H9 (cell line): ENCODE measurements at regions not wholly inside any gene's neighbourhood (a gene's known extent, or its start where the extent isn't known, plus 50 kb on each side); places are given as distances from the start of the nearest gene placed in this dataset.

Experiments used
- DNase-seq: peaks from one replicate; pipeline ENCODE4 v3.0.0-alpha.2; 2017
- H2AFZ ChIP-seq: one replicate; pipeline ENCODE4 v1.6.1; 2013; ENCODE audit warnings: mild to moderate bottlenecking, low read length, control low read depth, moderate library complexity
- H2AK5ac ChIP-seq: 2 replicates; pipeline ENCODE4 v1.6.1; 2013; ENCODE audit warnings: low read length, control low read depth, mixed read lengths; ENCODE audit not compliant: insufficient read length
- H2BK120ac ChIP-seq: one replicate; pipeline ENCODE4 v1.6.1; 2013; ENCODE audit warnings: low read depth, mild to moderate bottlenecking, low read length, control low read depth, inconsistent platforms; ENCODE audit not compliant: poor library complexity, severe bottlenecking
- H2BK12ac ChIP-seq: 2 replicates; pipeline ENCODE4 v1.6.1; 2013; ENCODE audit warnings: low read length, control low read depth, mixed read lengths, low read depth; ENCODE audit not compliant: insufficient read length
- H2BK15ac ChIP-seq: 2 replicates; pipeline ENCODE4 v1.6.1; 2013; ENCODE audit warnings: low read depth, low read length, control low read depth
- H2BK20ac ChIP-seq: one replicate; pipeline ENCODE4 v1.6.1; 2013; ENCODE audit warnings: low read depth, mild to moderate bottlenecking, low read length, control low read depth, inconsistent platforms; ENCODE audit not compliant: poor library complexity, severe bottlenecking
- H2BK5ac ChIP-seq: 2 replicates; pipeline ENCODE4 v1.6.1; 2013; ENCODE audit warnings: low read length, control low read depth, mixed read lengths; ENCODE audit not compliant: insufficient read length
- H3K14ac ChIP-seq: 2 replicates; pipeline ENCODE4 v1.6.1; 2013; ENCODE audit warnings: low read length, control low read depth; ENCODE audit not compliant: insufficient read depth
- H3K18ac ChIP-seq: 2 replicates; pipeline ENCODE4 v1.6.1; 2013; ENCODE audit warnings: low read depth, mild to moderate bottlenecking, mixed read lengths, low read length, control low read depth; ENCODE audit not compliant: insufficient read length
- H3K23ac ChIP-seq: 2 replicates; pipeline ENCODE4 v1.6.1; 2013; ENCODE audit warnings: low read length, control low read depth, mixed read lengths, low read depth; ENCODE audit not compliant: insufficient read length
- H3K23me2 ChIP-seq: 2 replicates; pipeline ENCODE4 v1.6.1; 2013; ENCODE audit warnings: low read depth, mild to moderate bottlenecking, mixed read lengths, low read length, control low read depth; ENCODE audit not compliant: insufficient read length, poor library complexity, severe bottlenecking
- H3K27ac ChIP-seq: 2 replicates; pipeline ENCODE4 v1.5.1; 2013; ENCODE audit warnings: low read length, control low read depth, mixed read lengths, low read depth; ENCODE audit not compliant: insufficient read length
- H3K27me3 ChIP-seq: 2 replicates; pipeline ENCODE4 v1.6.1; 2013; ENCODE audit warnings: low read length, control low read depth, inconsistent platforms; ENCODE audit not compliant: insufficient read depth
- H3K4ac ChIP-seq: 2 replicates; pipeline ENCODE4 v1.6.1; 2013; ENCODE audit warnings: low read depth, mild to moderate bottlenecking, control low read depth, inconsistent platforms, low read length, moderate library complexity
- H3K4me1 ChIP-seq: 2 replicates; pipeline ENCODE4 v1.6.1; 2013; ENCODE audit warnings: low read length, control low read depth, inconsistent platforms; ENCODE audit not compliant: insufficient read depth
- H3K4me2 ChIP-seq: 2 replicates; pipeline ENCODE4 v1.6.1; 2013; ENCODE audit warnings: low read length, control low read depth, mixed read lengths; ENCODE audit not compliant: insufficient read length, insufficient read depth
- H3K56ac ChIP-seq: 2 replicates; pipeline ENCODE4 v1.6.1; 2013; ENCODE audit warnings: low read depth, mild to moderate bottlenecking, mixed read lengths, low read length, control low read depth; ENCODE audit not compliant: insufficient read length
- H3K79me1 ChIP-seq: 2 replicates; pipeline ENCODE4 v1.6.1; 2013; ENCODE audit warnings: low read depth, mild to moderate bottlenecking, moderate library complexity, low read length, control low read depth, inconsistent platforms; ENCODE audit not compliant: insufficient read depth, poor library complexity, severe bottlenecking
- H3K79me2 ChIP-seq: 2 replicates; pipeline ENCODE4 v1.6.1; 2013; ENCODE audit warnings: low read length, control low read depth, inconsistent platforms; ENCODE audit not compliant: insufficient read depth
- H3K9ac ChIP-seq: 2 replicates; pipeline ENCODE4 v1.6.1; 2013; ENCODE audit warnings: low read length, control low read depth, mixed read lengths; ENCODE audit not compliant: insufficient read length; ENCODE audit errors: extremely low read depth
- H3K9me3 ChIP-seq: one replicate; pipeline ENCODE4 v1.6.1; 2013; ENCODE audit warnings: low read depth, low read length, inconsistent platforms; ENCODE audit not compliant: control insufficient read depth
- H3T11ph ChIP-seq: one replicate; pipeline ENCODE4 v1.6.1; 2013; ENCODE audit warnings: mild to moderate bottlenecking, low read length, control low read depth, inconsistent platforms
- H4K20me1 ChIP-seq: one replicate; pipeline ENCODE4 v1.6.1; 2013; ENCODE audit not compliant: control insufficient read depth, insufficient read length, insufficient read depth
- H4K5ac ChIP-seq: 2 replicates; pipeline ENCODE4 v1.6.1; 2013; ENCODE audit warnings: low read depth, mild to moderate bottlenecking, mixed read lengths, low read length, control low read depth; ENCODE audit not compliant: insufficient read length
- H4K8ac ChIP-seq: replicated peaks from 2 replicates; pipeline ENCODE4 v1.6.1; 2013; ENCODE audit warnings: low read length, control low read depth, mixed read lengths, low read depth; ENCODE audit not compliant: insufficient read length
- H4K91ac ChIP-seq: 2 replicates; pipeline ENCODE4 v1.6.1; 2013; ENCODE audit warnings: low read depth, mild to moderate bottlenecking, moderate library complexity, mixed read lengths, low read length, control low read depth; ENCODE audit not compliant: insufficient read length
- H3K27ac Mint-ChIP-seq, 3 experiments: 2 replicates in 2 of 3; 3 replicates in 1 of 3; pipeline ENCODE4 v1.8.0; 2020 to 2021; ENCODE audit warnings: mixed read lengths in 3 of 3, mild to moderate bottlenecking in 1 of 3, moderate library complexity in 1 of 3
- H3K27me3 Mint-ChIP-seq: 2 replicates; pipeline ENCODE4 v1.8.0; 2021; ENCODE audit warnings: low read depth, mild to moderate bottlenecking, moderate library complexity, mixed read lengths
- H3K36me3 Mint-ChIP-seq, 3 experiments: 2 replicates in 2 of 3; 3 replicates in 1 of 3; pipeline ENCODE4 v1.8.0; 2020 to 2021; ENCODE audit warnings: low read depth in 3 of 3, mixed read lengths in 3 of 3; ENCODE audit not compliant: insufficient read depth in 1 of 3
- H3K4me1 Mint-ChIP-seq, 2 experiments: 2 replicates each; pipeline ENCODE4 v1.8.0; 2020; ENCODE audit warnings: mixed read lengths in 2 of 2
- H3K4me3 Mint-ChIP-seq, 2 experiments: 2 replicates in 1 of 2; 3 replicates in 1 of 2; pipeline ENCODE4 v1.8.0; 2020 to 2021; ENCODE audit warnings: mild to moderate bottlenecking in 2 of 2, mixed read lengths in 2 of 2, moderate library complexity in 1 of 2
- H3K9me3 Mint-ChIP-seq, 2 experiments: 2 replicates in 1 of 2; 3 replicates in 1 of 2; pipeline ENCODE4 v1.8.0; 2020; ENCODE audit warnings: mild to moderate bottlenecking in 2 of 2, mixed read lengths in 2 of 2, moderate library complexity in 1 of 2
- CTCF ChIP-seq: fragments of 200-600 bp; sonication (generic); conservative IDR thresholded peaks from 3 replicates; pipeline ENCODE4 v1.8.0; 2021; ENCODE audit warnings: antibody characterized with exemption, mild to moderate bottlenecking
- WGBS: extraction: QIAGEN DNeasy Blood & Tissue Kit; methylation state at CpG from one replicate; pipeline ENCODE4 v1.1.7; 2013; ENCODE audit warnings: missing lambda C conversion rate, low lambda C conversion rate, mixed read lengths; ENCODE audit not compliant: insufficient read length; ENCODE audit errors: extremely low coverage; 5-methylcytosine and 5-hydroxymethylcytosine counted together

GRCh38 chr2:45291296-45291701 is 282.0 kb upstream of the SIX2 start:
- H4K5ac ChIP-seq = no peak overlapping the region
- no peaks in the 10 kb centered on the region for H3K79me2 ChIP-seq
- DNase-seq = no peak

More at GRCh38 chr2:45291296-45291701, 282.0 kb upstream of the SIX2 start:
- H3K27ac Mint-ChIP-seq = no peak overlapping the region
- Histone ChIP-seq H3K18ac (no peak overlapping the region), H2AK5ac (no peak overlapping the region), H3K4me2 (no peak overlapping the region), H4K91ac (no peak overlapping the region), H3K27ac (no peak overlapping the region), H4K20me1 (no peaks in the 10 kb centered on the region), H3K4me1 (no peaks in the 10 kb centered on the region; the same call in 1 of the 2 replicates), H2BK15ac (no peak overlapping the region), H3K9ac (no peak overlapping the region), H3K9me3 (peaks cover 5% of the 10 kb centered on the region), H4K8ac (no peak overlapping the region), H2AFZ (no peak overlapping the region), H3K14ac (no peak overlapping the region), H3K27me3 (no peaks in the 10 kb centered on the region), H3K56ac (no peak overlapping the region), H2BK12ac (no peak overlapping the region), H3K23me2 (no peaks in the 10 kb centered on the region), H3K79me1 (no peaks in the 10 kb centered on the region), H2BK120ac (no peak overlapping the region), H3T11ph (no peak overlapping the region), H2BK5ac (no peak overlapping the region), H3K23ac (no peak overlapping the region), H2BK20ac (no peak overlapping the region), H3K4ac (no peak overlapping the region)
- WGBS = no CpG with 5 or more reads among the region's 4 CpGs
- no peak overlapping the region for H3K4me3 Mint-ChIP-seq
- peaks cover 3 to 20% (median 4%) of the 10 kb centered on the region in 3 experiments; a peak in 5 of 7 replicates for H3K36me3 Mint-ChIP-seq
- H3K4me1 Mint-ChIP-seq = peaks cover 0 to 7% of the 10 kb centered on the region in 2 experiments; a peak in 2 of 4 replicates
- peaks cover 14 to 19% of the 10 kb centered on the region in 2 experiments for H3K9me3 Mint-ChIP-seq
- no peak for TF ChIP-seq CTCF
- H3K27me3 Mint-ChIP-seq = no peaks in the 10 kb centered on the region
